ENCODE measurements at regions not wholly inside any gene's neighbourhood (a gene's known extent, or its start where the extent isn't known, plus 50 kb on each side); places are given as distances from the start of the nearest gene placed in this dataset.

- no peak for DNase-seq (ENCODE audit: low read depth)
- H3K4me3 ChIP-seq (ENCODE audit: low read depth, low read length) = no peak overlapping the region
- TF ChIP-seq CTCF (IDR thresholded peaks at IDR 0.05; ENCODE audit: insufficient read depth, low read length) = no peak
Observed at GRCh38 chr1:194512957-194513356, 1326.5 kb upstream of the B3GALT2 start.

- no peak overlapping the region for H3K4me3 ChIP-seq (ENCODE audit: low read depth, low read length)
- no peak for TF ChIP-seq CTCF (IDR thresholded peaks at IDR 0.05; ENCODE audit: insufficient read depth, low read length)
- DNase-seq (ENCODE audit: low read depth) = no peak
Observed at GRCh38 chr1:194512345-194512744, 1325.9 kb upstream of the B3GALT2 start.

- H3K4me3 ChIP-seq (ENCODE audit: low read depth, low read length) = no peak overlapping the region
- no peak for DNase-seq (ENCODE audit: low read depth)
- no peak for TF ChIP-seq CTCF (IDR thresholded peaks at IDR 0.05; ENCODE audit: insufficient read depth, low read length)
Observed at GRCh38 chr1:194503209-194503608, 1316.8 kb upstream of the B3GALT2 start.

- TF ChIP-seq CTCF (IDR thresholded peaks at IDR 0.05; ENCODE audit: insufficient read depth, low read length) = no peak
- no peak for DNase-seq (ENCODE audit: low read depth)
- H3K4me3 ChIP-seq (ENCODE audit: low read depth, low read length) = no peak overlapping the region
Observed at GRCh38 chr1:194495434-194495833, 1309.0 kb upstream of the B3GALT2 start.

GRCh38 chr1:194487172-194487571 lies 1300.8 kb upstream of the B3GALT2 start:
- no peak for DNase-seq (ENCODE audit: low read depth)
- no peak for TF ChIP-seq CTCF (IDR thresholded peaks at IDR 0.05; ENCODE audit: insufficient read depth, low read length)
- H3K4me3 ChIP-seq (ENCODE audit: low read depth, low read length) = no peak overlapping the region

- no peak for DNase-seq (ENCODE audit: low read depth)
- H3K4me3 ChIP-seq (ENCODE audit: low read depth, low read length) = no peak overlapping the region
- TF ChIP-seq CTCF (IDR thresholded peaks at IDR 0.05; ENCODE audit: insufficient read depth, low read length) = no peak
Observed at GRCh38 chr1:194485432-194485831, 1299.0 kb upstream of the B3GALT2 start.

GRCh38 chr1:194478731-194479130 lies 1292.3 kb upstream of the B3GALT2 start:
- H3K4me3 ChIP-seq (ENCODE audit: low read depth, low read length) = no peak overlapping the region
- DNase-seq (ENCODE audit: low read depth) = no peak
- no peak for TF ChIP-seq CTCF (IDR thresholded peaks at IDR 0.05; ENCODE audit: insufficient read depth, low read length)
